Activated gamma-delta T cell treated with Interleukin-2 at 50 U/mL for 16 hours (primary cell): ENCODE measurements at regions not wholly inside any gene's neighbourhood (a gene's known extent, or its start where the extent isn't known, plus 50 kb on each side); places are given as distances from the start of the nearest gene placed in this dataset.

Experiments
- DNase-seq: peaks from one replicate; pipeline ENCODE4 v3.0.0-alpha.2; 2020

DNA sequence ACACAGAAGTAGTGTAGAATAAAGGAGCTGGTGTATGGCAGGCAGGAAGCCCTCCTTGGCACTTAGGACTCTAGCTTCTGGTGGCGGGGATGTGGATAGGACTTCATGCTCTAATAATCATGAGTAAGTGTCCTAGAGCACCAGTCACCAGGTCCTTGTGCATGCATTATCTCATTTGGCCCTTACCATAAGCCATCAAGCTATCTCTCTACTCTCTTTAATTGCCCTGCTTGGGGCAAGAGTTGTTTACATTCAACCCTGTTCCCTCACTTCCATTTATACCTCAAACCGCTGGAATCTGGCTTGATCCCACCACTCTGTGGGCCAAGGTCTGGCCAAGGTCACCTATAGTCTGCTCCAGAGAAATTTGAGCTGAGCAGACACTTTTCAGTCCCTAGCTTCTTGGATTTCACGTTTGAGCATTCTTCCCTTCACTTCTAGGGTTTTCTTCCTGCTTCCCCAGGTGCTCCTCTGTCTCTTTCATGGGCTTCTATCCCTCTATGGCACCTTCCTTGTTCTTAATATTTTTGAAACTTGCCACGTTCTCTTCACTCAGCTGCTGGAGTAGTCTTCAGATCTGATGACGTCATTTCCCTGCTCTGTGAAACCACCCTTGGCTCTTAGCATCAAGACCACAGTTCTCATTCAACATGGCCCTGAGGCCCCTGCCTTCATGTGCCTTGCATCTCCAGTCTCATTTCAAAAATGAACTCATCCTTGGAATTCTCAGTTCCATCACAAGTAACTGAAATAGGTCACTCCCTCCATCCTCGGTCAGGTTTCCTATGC lies 94.9 kb upstream of the GATA6 start:
- no peak for DNase-seq

- no peak for DNase-seq
Observed at GRCh38 chr18:22080035-22080434, 89.4 kb upstream of the GATA6 start.

- DNase-seq: no peak
Observed at GRCh38 chr18:22082408-22082807, 87.0 kb upstream of the GATA6 start.

DNA sequence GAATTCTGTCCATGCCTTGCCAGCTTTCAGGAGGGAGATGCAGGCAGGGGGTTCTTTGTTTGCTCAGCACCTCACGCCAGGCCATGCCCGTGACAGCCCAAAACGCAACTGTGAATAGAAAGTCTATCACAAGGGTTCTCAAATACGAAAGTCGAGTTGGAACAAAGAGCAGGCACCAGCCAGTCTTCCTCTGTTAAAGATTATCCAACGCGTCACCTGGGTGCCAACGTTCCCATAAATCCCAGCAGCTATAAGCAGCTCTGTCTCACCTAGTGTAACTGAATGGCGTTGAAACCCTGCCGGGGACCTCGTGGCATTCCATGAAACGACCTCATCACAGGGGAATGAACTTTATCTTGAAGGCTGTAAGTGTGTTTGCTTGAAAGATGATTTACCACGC lies 84.8 kb upstream of the GATA6 start:
- DNase-seq: no peak

GRCh38 chr18:22086973-22087372 lies 82.4 kb upstream of the GATA6 start:
- no peak for DNase-seq

- no peak for DNase-seq
Observed at GRCh38 chr18:22088029-22088428, 81.4 kb upstream of the GATA6 start.

- DNase-seq: no peak
Observed at GRCh38 chr18:22088996-22089640, 80.3 kb upstream of the GATA6 start.

- no peak for DNase-seq
Observed at GRCh38 chr18:22091341-22091740, 78.0 kb upstream of the GATA6 start.

- DNase-seq: no peak
Observed at GRCh38 chr18:22093731-22094357, 75.5 kb upstream of the GATA6 start.

DNA sequence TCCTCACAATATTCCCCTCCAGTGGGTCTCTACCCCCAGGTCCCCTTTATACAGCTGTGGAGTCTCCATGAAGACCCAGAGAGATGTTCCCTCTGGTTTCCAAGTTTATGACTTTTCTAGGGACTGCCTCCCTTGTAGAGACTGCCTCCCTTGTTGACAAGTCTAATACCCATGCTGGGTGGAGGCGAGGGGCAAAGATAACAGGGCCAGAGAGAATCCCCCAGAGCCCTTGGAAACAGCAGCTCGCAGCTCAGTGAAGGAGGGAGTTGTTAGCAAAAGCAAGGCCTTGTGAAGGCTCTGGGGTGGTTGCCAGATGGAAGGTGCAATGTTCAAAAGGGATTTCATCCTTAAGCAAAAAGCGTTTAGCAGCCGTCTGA lies 75.0 kb upstream of the GATA6 start:
- DNase-seq: no peak

DNA sequence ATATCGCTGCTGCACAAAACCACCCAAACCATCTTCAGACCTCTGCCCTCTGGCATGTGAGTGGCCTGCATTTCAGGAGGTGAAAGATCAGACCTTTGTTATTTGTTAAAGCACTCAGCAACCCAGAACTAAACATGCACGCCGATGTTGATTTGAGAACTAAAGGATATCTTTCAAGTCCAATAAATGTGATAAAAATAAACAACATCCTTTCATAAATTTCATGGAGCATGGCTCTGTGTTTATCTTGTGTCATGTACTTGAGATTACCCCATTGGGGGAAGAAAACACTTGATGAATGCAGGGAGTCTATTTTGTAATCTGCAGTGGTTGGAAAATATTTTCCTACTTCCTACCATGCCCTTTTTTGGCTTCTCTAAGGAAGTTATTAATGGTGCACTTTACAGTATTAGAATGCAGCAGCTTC lies 70.8 kb upstream of the GATA6 start:
- no peak for DNase-seq

GRCh38 chr18:22099925-22100324 lies 69.5 kb upstream of the GATA6 start:
- DNase-seq: no peak

- DNase-seq: no peak
Observed at GRCh38 chr18:22101731-22102130, 67.7 kb upstream of the GATA6 start.

DNA sequence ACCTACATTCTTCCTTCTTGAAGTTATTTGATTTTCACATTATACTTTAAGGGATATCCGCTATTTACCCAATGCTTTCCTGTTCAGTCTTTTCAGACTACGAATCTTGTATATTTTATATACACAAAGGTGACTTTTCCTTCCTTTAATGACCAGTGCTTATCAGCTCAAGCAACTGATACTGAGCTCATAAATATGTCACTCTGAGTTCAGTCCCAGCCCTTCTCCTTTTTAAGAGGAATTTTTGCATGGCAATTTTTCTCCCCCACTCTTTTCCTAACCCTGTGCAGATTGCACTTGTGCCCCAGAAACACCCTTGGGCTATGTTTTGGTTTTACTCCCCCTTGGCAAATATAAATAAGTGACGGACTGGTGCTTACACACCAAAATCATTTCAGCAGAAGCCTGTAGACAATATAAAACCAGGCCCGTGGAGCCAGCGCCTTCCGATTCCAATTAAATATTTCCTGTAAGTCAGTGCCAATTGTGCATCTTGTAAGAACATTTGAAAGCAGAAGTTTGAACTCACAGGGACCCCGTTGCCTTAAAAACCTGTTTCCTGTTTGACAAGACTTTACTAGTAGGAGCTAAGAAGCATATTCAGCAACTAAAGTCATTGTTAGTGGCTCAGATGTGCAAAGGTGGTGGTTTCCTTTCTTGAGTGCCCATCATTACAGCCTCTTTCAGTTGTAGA lies 66.3 kb upstream of the GATA6 start:
- DNase-seq: no peak

DNA sequence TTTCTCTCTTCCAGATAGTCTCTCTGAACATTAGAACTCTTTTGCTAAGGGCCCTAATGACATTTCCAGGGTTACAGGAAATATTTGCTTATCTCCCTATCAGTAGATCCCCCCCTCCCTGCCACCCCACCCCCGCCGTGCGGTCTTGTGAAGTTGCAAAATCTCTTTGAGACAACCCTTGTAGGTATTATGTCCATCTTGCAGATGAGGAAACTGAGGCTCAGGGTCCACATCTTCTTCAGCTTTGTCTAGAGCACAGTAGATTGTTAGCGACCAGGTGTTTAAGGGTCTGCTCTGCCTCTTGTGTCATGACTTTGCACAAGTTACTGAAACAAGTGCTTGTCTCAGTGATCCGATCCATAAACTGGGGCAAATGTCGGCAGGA lies 65.8 kb upstream of the GATA6 start:
- no peak for DNase-seq

- DNase-seq: no peak
Observed at GRCh38 chr18:22106536-22107292, 62.7 kb upstream of the GATA6 start.

DNA sequence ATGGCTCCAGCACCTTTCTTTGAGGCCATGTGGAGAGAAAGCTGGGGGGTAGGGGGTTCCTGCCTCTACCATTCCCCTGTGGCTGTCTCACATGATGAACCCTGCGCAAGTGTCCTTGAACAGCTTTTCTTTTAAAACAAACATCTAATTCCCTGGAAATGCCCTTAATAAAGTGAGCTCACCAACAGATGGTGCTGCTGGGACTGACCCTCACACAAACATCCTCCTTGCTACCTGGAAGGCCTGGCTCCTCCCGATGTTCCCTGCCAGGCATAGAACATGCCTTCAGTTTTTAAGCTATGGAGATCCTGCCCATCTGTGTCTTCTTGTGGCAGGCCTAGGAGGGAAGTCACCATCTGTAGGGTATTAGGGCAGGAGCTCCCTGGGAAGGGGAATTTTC lies 60.7 kb upstream of the GATA6 start:
- DNase-seq: no peak

DNA sequence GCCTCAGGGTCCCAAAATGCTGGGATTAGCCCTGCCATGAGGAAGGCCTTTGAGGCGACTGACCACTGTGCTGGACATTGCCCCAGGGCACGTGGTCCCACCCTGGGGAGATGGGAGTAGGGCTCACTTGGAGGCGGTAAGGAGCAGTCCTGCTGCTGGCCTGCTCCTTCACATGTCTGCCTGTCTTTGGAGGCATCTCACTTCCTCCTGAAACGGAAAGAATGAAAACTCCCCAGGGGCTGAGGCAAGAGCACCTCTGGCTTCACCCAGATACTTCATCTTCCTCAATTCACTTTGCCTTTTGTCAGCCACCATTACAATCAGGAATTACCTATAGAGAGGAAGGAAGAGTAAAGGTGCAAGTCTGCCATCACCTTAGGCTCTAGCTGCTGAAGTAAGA lies 59.9 kb upstream of the GATA6 start:
- DNase-seq: no peak

DNA sequence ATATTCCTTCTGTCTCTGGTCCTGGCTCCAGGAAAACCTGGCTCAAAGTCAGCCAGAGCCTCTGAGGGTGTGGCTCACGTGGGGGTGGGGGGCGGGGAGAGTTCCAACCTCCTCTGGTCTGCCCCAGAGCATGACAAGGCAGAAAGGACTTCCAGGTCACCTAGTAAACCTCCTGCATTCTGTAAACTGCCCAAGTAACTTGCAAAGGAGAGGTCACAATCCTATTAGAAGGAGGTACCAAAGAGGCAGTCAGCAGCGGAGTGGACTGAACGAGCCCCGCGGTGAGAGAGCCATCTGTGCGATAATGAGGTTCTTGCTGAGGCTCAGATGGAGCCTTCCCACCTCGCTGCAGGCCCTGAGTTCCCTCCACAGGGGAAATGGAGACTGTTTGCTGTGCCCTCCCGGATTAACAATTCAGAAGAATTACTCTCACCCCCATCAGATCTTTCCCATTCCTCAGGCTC lies 58.9 kb upstream of the GATA6 start:
- no peak for DNase-seq

GRCh38 chr18:22112215-22112614 lies 57.2 kb upstream of the GATA6 start:
- DNase-seq: no peak

- no peak for DNase-seq
Observed at GRCh38 chr18:22113144-22113844, 56.1 kb upstream of the GATA6 start.
